T-cell (primary cell): ENCODE measurements at regions not wholly inside any gene's neighbourhood (a gene's known extent, or its start where the extent isn't known, plus 50 kb on each side); places are given as distances from the start of the nearest gene placed in this dataset.

ENCODE experiments used
- ATAC-seq, 4 experiments: fragments of 200-7000 bp in 3 of 4; fragments of 150-1000 bp in 1 of 4; cut with Tn5 transposase; replicated peaks in 1 of 4; 1 replicate in 3 of 4; 2 replicates in 1 of 4; pipeline ENCODE4 v1.10.0; 2021; ENCODE audit warnings: moderate library complexity in 3 of 4, mild to moderate bottlenecking in 2 of 4, moderate number of reproducible peaks in 1 of 4
- CTCF ChIA-PET, 2 donors: fragments of 300-600 bp; sonication (Branson Sonifier 250); formaldehyde crosslinking; loops; one replicate each; lab custom pipeline; 2022; ENCODE audit warnings: antibody characterized with exemption in 2 of 2; lab: Charles Lee
- POLR2A ChIA-PET, 2 donors: fragments of 300-600 bp; sonication (Branson Sonifier 250); formaldehyde crosslinking; loops; one replicate each; lab custom pipeline; 2022; ENCODE audit warnings: antibody characterized with exemption in 2 of 2; lab: Charles Lee
- DNase-seq, 35 experiments: peaks; one replicate each; pipeline versions ENCODE4 v3.0.0 to v3.0.0-alpha.2; 2013 to 2023
- H3K27ac ChIP-seq: one replicate; pipeline ENCODE4 v1.5.1; 2013; ENCODE audit warnings: low read length
- H3K27me3 ChIP-seq, 2 experiments: replicated peaks in 1 of 2; 1 replicate in 1 of 2; 2 replicates in 1 of 2; pipeline versions ENCODE4 v1.6.1 to v1.7.0; 2013; ENCODE audit warnings: low read length in 1 of 2, mixed read lengths in 1 of 2; ENCODE audit not compliant: control insufficient read depth in 2 of 2, insufficient read depth in 2 of 2; ENCODE audit errors: extremely low read depth in 1 of 2
- H3K36me3 ChIP-seq, 2 donors: 1 replicate in 1 of 2; 2 replicates in 1 of 2; pipeline versions ENCODE4 v1.6.1 to v1.7.0; 2013; ENCODE audit warnings: low read length in 1 of 2; ENCODE audit not compliant: control insufficient read depth in 2 of 2, insufficient read depth in 1 of 2; ENCODE audit errors: extremely low read depth in 1 of 2
- H3K4me1 ChIP-seq, 2 experiments: 1 replicate in 1 of 2; 2 replicates in 1 of 2; pipeline versions ENCODE4 v1.6.1 to v1.7.0; 2013; ENCODE audit warnings: low read length in 2 of 2, mixed read lengths in 1 of 2; ENCODE audit not compliant: insufficient read depth in 2 of 2, control insufficient read depth in 1 of 2; ENCODE audit errors: extremely low read depth in 1 of 2
- H3K4me3 ChIP-seq, 2 donors: 1 replicate in 1 of 2; 2 replicates in 1 of 2; pipeline versions ENCODE4 v1.5.1 to v1.7.0; 2013; ENCODE audit warnings: mild to moderate bottlenecking in 2 of 2, low read length in 1 of 2, moderate library complexity in 1 of 2; ENCODE audit not compliant: control insufficient read depth in 1 of 2; ENCODE audit errors: extremely low read depth in 1 of 2
- H3K9me3 ChIP-seq: 2 replicates; pipeline ENCODE4 v1.7.0; 2013
- H3K27ac Mint-ChIP-seq, 2 donors: one replicate each; pipeline ENCODE4 v1.8.0; 2020 to 2021; ENCODE audit warnings: mild to moderate bottlenecking in 2 of 2, mixed read lengths in 2 of 2
- H3K27me3 Mint-ChIP-seq, 2 donors: one replicate each; pipeline ENCODE4 v1.8.0; 2021 to 2022; ENCODE audit warnings: mixed read lengths in 2 of 2
- H3K36me3 Mint-ChIP-seq: one replicate; pipeline ENCODE4 v1.8.0; 2021; ENCODE audit warnings: mixed read lengths
- H3K4me1 Mint-ChIP-seq, 3 donors: one replicate each; pipeline ENCODE4 v1.8.0; 2020 to 2022; ENCODE audit warnings: mixed read lengths in 3 of 3, mild to moderate bottlenecking in 1 of 3
- H3K4me3 Mint-ChIP-seq, 3 donors: one replicate each; pipeline ENCODE4 v1.8.0; 2020 to 2022; ENCODE audit warnings: mild to moderate bottlenecking in 3 of 3, mixed read lengths in 3 of 3, moderate library complexity in 3 of 3
- H3K9me3 Mint-ChIP-seq, 3 donors: one replicate each; pipeline ENCODE4 v1.8.0; 2020 to 2022; ENCODE audit warnings: mixed read lengths in 3 of 3
- WGBS: methylation state at CpG from one replicate; pipeline ENCODE4 v1.1.5; 2013; ENCODE audit warnings: missing lambda C conversion rate; ENCODE audit not compliant: insufficient coverage; 5-methylcytosine and 5-hydroxymethylcytosine counted together

DNA sequence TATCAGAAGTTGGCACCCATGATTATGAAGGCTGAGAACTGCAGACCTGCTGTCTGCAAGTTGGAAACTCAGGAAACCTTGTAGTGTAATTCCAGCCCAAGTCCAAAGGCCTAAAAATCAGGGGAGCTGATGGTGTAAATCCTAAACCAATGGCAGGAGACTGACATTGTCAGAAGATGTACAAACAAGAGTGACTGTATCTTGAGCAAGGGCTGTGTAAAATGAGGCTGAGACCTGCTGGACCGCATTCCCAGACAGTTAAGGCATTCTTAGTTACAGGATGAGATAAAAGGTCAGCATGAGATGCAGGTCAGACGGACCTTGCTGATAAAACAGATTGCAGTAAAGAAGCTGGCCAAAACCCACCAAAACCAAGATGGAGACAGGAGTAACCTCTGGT is 147.7 kb downstream of the COG6 start:
- DNase-seq (no peak), ATAC-seq (no peak)
- CTCF ChIA-PET: no interaction called here
- Histone ChIP-seq H3K4me3 (no peak overlapping the region), H3K4me1 (no peaks in the 10 kb centered on the region), H3K36me3 (no peaks in the 10 kb centered on the region), H3K9me3 (peaks cover 3% of the 10 kb centered on the region), H3K27ac (no peak overlapping the region), H3K27me3 (no peaks in the 10 kb centered on the region)
- POLR2A ChIA-PET: no interaction called here
- Mint-ChIP-seq H3K4me1 (no peaks in the 10 kb centered on the region), H3K27me3 (peaks cover 0 to 3% of the 10 kb centered on the region in 2 donors), H3K9me3 (peaks cover 5 to 9% (median 5%) of the 10 kb centered on the region in 3 donors), H3K27ac (no peak overlapping the region), H3K4me3 (no peak overlapping the region), H3K36me3 (peaks cover 4% of the 10 kb centered on the region)
- WGBS: no CpG with 5 or more reads among the region's 2 CpGs

GRCh38 chr13:39803851-39804250 is 148.4 kb downstream of the COG6 start:
- POLR2A ChIA-PET: no interaction called here
- Mint-ChIP-seq H3K4me1 (no peaks in the 10 kb centered on the region), H3K27ac (no peak overlapping the region), H3K4me3 (no peak overlapping the region), H3K27me3 (peaks cover 0 to 3% of the 10 kb centered on the region in 2 donors), H3K36me3 (peaks cover 4% of the 10 kb centered on the region), H3K9me3 (peaks cover 5 to 9% (median 5%) of the 10 kb centered on the region in 3 donors)
- no peak for ATAC-seq
- Histone ChIP-seq H3K27me3 (no peaks in the 10 kb centered on the region), H3K9me3 (peaks cover 3% of the 10 kb centered on the region), H3K4me3 (no peak overlapping the region), H3K27ac (no peak overlapping the region), H3K36me3 (no peaks in the 10 kb centered on the region), H3K4me1 (no peaks in the 10 kb centered on the region)
- 71% methylated on average over 1 of the region's 1 CpG for WGBS
- no peak for DNase-seq
- CTCF ChIA-PET: no interaction called here

- Histone ChIP-seq H3K4me3 (no peak overlapping the region), H3K27ac (no peak overlapping the region), H3K4me1 (no peaks in the 10 kb centered on the region), H3K9me3 (peaks cover 3% of the 10 kb centered on the region), H3K36me3 (no peaks in the 10 kb centered on the region), H3K27me3 (no peaks in the 10 kb centered on the region)
- Mint-ChIP-seq H3K4me3 (no peak overlapping the region), H3K9me3 (peaks cover 5 to 9% (median 5%) of the 10 kb centered on the region in 3 donors), H3K36me3 (peaks cover under 1% of the 10 kb centered on the region), H3K27me3 (peaks cover 0 to 3% of the 10 kb centered on the region in 2 donors), H3K4me1 (no peaks in the 10 kb centered on the region), H3K27ac (no peak overlapping the region)
- no CpG with 5 or more reads among the region's 5 CpGs for WGBS
- no peak for ATAC-seq
- CTCF ChIA-PET: no interaction called here
- POLR2A ChIA-PET: no interaction called here
- DNase-seq: no peak
Observed at GRCh38 chr13:39804332-39805210, 149.1 kb downstream of the COG6 start.

GRCh38 chr13:39809466-39809865 is 154.0 kb downstream of the COG6 start:
- H3K4me3 Mint-ChIP-seq: no peak overlapping the region
- H3K27ac Mint-ChIP-seq: no peak overlapping the region
- POLR2A ChIA-PET: no interaction called here
- Histone ChIP-seq H3K4me3 (no peak overlapping the region), H3K9me3 (no peaks in the 10 kb centered on the region), H3K27me3 (no peaks in the 10 kb centered on the region), H3K36me3 (no peaks in the 10 kb centered on the region), H3K27ac (no peak overlapping the region), H3K4me1 (no peaks in the 10 kb centered on the region)
- no peaks in the 10 kb centered on the region for H3K4me1 Mint-ChIP-seq
- H3K9me3 Mint-ChIP-seq: no peaks in the 10 kb centered on the region
- CTCF ChIA-PET: no interaction called here
- ATAC-seq (no peak), DNase-seq (no peak)
- H3K27me3 Mint-ChIP-seq: peaks cover 0 to 4% of the 10 kb centered on the region in 2 donors
- 100% methylated on average over 1 of the region's 1 CpG for WGBS
- H3K36me3 Mint-ChIP-seq: no peaks in the 10 kb centered on the region

GRCh38 chr13:39810091-39810877 is 154.8 kb downstream of the COG6 start:
- H3K36me3 Mint-ChIP-seq: no peaks in the 10 kb centered on the region
- peaks cover 0 to 4% of the 10 kb centered on the region in 2 donors for H3K27me3 Mint-ChIP-seq
- no peaks in the 10 kb centered on the region for H3K9me3 Mint-ChIP-seq
- Histone ChIP-seq H3K36me3 (no peaks in the 10 kb centered on the region), H3K4me3 (no peak overlapping the region), H3K27ac (no peak overlapping the region), H3K4me1 (no peaks in the 10 kb centered on the region), H3K27me3 (no peaks in the 10 kb centered on the region), H3K9me3 (no peaks in the 10 kb centered on the region)
- CTCF ChIA-PET: no interaction called here
- DNase-seq (no peak), ATAC-seq (no peak)
- POLR2A ChIA-PET: interaction anchor here in 1 of 2 donors (0.7 kb wide), 1 partner anchor 34 kb away, joined by 10 read pairs; no protein-coding TSS in a partner anchor
- 91% methylated on average over 8 of the region's 10 CpGs for whole genome bisulfite sequencing
- no peak overlapping the region for H3K27ac Mint-ChIP-seq
- H3K4me1 Mint-ChIP-seq: no peaks in the 10 kb centered on the region
- no peak overlapping the region for H3K4me3 Mint-ChIP-seq

- no peak overlapping the region for H3K27ac ChIP-seq
- H3K27me3 ChIP-seq: no peaks in the 10 kb centered on the region
- H3K4me3 ChIP-seq: no peak overlapping the region
- no peaks in the 10 kb centered on the region for H3K9me3 Mint-ChIP-seq
- H3K4me1 Mint-ChIP-seq: no peaks in the 10 kb centered on the region
- ChIA-PET POLR2A (interaction anchor here in 1 of 2 donors (0.6 to 0.7 kb wide), 2 partner anchors 35 to 506 kb away, joined by 3 to 10 read pairs; no protein-coding TSS in a partner anchor), CTCF (interaction anchor here in 1 of 2 donors (0.6 kb wide), 1 partner anchor 892 kb away, joined by 8 read pairs; no protein-coding TSS in a partner anchor)
- no peaks in the 10 kb centered on the region for H3K4me1 ChIP-seq
- no peaks in the 10 kb centered on the region for H3K9me3 ChIP-seq
- DNase-seq: peak in 1 of 35 experiments; percentile 11
- H3K36me3 Mint-ChIP-seq: no peaks in the 10 kb centered on the region
- no peak overlapping the region for H3K27ac Mint-ChIP-seq
- H3K27me3 Mint-ChIP-seq: peaks cover 0 to 4% of the 10 kb centered on the region in 2 donors
- ATAC-seq: no peak
- WGBS: 44% methylated on average over 2 of the region's 6 CpGs
- no peaks in the 10 kb centered on the region for H3K36me3 ChIP-seq
- no peak overlapping the region for H3K4me3 Mint-ChIP-seq
Observed at GRCh38 chr13:39811051-39811450, 155.6 kb downstream of the COG6 start.
